ENCODE measurements at regions not wholly inside any gene's neighbourhood (a gene's known extent, or its start where the extent isn't known, plus 50 kb on each side); places are given as distances from the start of the nearest gene placed in this dataset.

- no peaks in the 10 kb centered on the region for H3K4me1 ChIP-seq (ENCODE audit: control insufficient read depth in 1 of 2, low read depth in 2 of 2)
- ATAC-seq (ENCODE audit: insufficient number of reproducible peaks, low FRiP score, low read depth): no peak
- no peaks in the 10 kb centered on the region for H3K36me3 ChIP-seq
- no peaks in the 10 kb centered on the region for H3K9me3 ChIP-seq
- peak; percentile 41 for TF ChIP-seq CTCF (IDR thresholded peaks at IDR 0.05)
- no peak for DNase-seq (ENCODE audit: low spot score)
- H3K27ac ChIP-seq: no peak overlapping the region
- no peaks in the 10 kb centered on the region for H3K27me3 ChIP-seq (replicated peaks; ENCODE audit: insufficient read depth)
- no peak overlapping the region for H3K4me3 ChIP-seq
Observed at GRCh38 chr1:185681034-185681633, 53.1 kb upstream of the HMCN1 start.

- no peak for ATAC-seq (ENCODE audit: insufficient number of reproducible peaks, low FRiP score, low read depth)
- no peaks in the 10 kb centered on the region for H3K4me1 ChIP-seq (ENCODE audit: control insufficient read depth in 1 of 2, low read depth in 2 of 2)
- no peak for TF ChIP-seq CTCF (IDR thresholded peaks at IDR 0.05)
- no peaks in the 10 kb centered on the region for H3K27me3 ChIP-seq (replicated peaks; ENCODE audit: insufficient read depth)
- no peak for DNase-seq (ENCODE audit: low spot score)
- H3K36me3 ChIP-seq: no peaks in the 10 kb centered on the region
- no peak overlapping the region for H3K27ac ChIP-seq
- H3K4me3 ChIP-seq: no peak overlapping the region
- no peaks in the 10 kb centered on the region for H3K9me3 ChIP-seq
Observed at GRCh38 chr1:185680453-185680852, 53.7 kb upstream of the HMCN1 start.

- H3K4me1 ChIP-seq (ENCODE audit: control insufficient read depth in 1 of 2, low read depth in 2 of 2): peaks cover 5 to 7% of the 10 kb centered on the region in 2 donors
- no peak for TF ChIP-seq CTCF (IDR thresholded peaks at IDR 0.05)
- no peaks in the 10 kb centered on the region for H3K9me3 ChIP-seq
- H3K27me3 ChIP-seq (replicated peaks; ENCODE audit: insufficient read depth): no peaks in the 10 kb centered on the region
- no peaks in the 10 kb centered on the region for H3K36me3 ChIP-seq
- H3K4me3 ChIP-seq: no peak overlapping the region
- DNase-seq (ENCODE audit: low spot score) (no peak), ATAC-seq (ENCODE audit: insufficient number of reproducible peaks, low FRiP score, low read depth) (no peak)
- H3K27ac ChIP-seq: no peak overlapping the region
Observed at GRCh38 chr1:185679220-185679619, 55.0 kb upstream of the HMCN1 start.

- peaks cover 12% of the 10 kb centered on the region in 2 donors for H3K4me1 ChIP-seq (ENCODE audit: control insufficient read depth in 1 of 2, low read depth in 2 of 2)
- no peak for ATAC-seq (ENCODE audit: insufficient number of reproducible peaks, low FRiP score, low read depth)
- H3K27me3 ChIP-seq (replicated peaks; ENCODE audit: insufficient read depth): no peaks in the 10 kb centered on the region
- no peak overlapping the region for H3K27ac ChIP-seq
- no peak for TF ChIP-seq CTCF (IDR thresholded peaks at IDR 0.05)
- no peak for DNase-seq (ENCODE audit: low spot score)
- no peaks in the 10 kb centered on the region for H3K9me3 ChIP-seq
- H3K36me3 ChIP-seq: no peaks in the 10 kb centered on the region
- no peak overlapping the region for H3K4me3 ChIP-seq
Observed at GRCh38 chr1:185676969-185677368, 57.2 kb upstream of the HMCN1 start.

- H3K9me3 ChIP-seq: no peaks in the 10 kb centered on the region
- no peak for TF ChIP-seq CTCF (IDR thresholded peaks at IDR 0.05)
- H3K4me1 ChIP-seq (ENCODE audit: control insufficient read depth in 1 of 2, low read depth in 2 of 2): peaks cover 12% of the 10 kb centered on the region in 2 donors
- no peak overlapping the region for H3K27ac ChIP-seq
- H3K36me3 ChIP-seq: no peaks in the 10 kb centered on the region
- peak overlapping the region; percentile 12 for H3K4me3 ChIP-seq
- no peak for DNase-seq (ENCODE audit: low spot score)
- ATAC-seq (ENCODE audit: insufficient number of reproducible peaks, low FRiP score, low read depth): no peak
- H3K27me3 ChIP-seq (replicated peaks; ENCODE audit: insufficient read depth): no peaks in the 10 kb centered on the region
Observed at GRCh38 chr1:185674201-185674600, 60.0 kb upstream of the HMCN1 start.

Measured in thoracic aorta (tissue), 2 donors.